HG03520 (cell line): ENCODE measurements at regions not wholly inside any gene's neighbourhood (a gene's known extent, or its start where the extent isn't known, plus 50 kb on each side); places are given as distances from the start of the nearest gene placed in this dataset.

Source experiments
- ATAC-seq: cut with Tn5 transposase; IDR thresholded peaks from one replicate; pipeline ENCODE4 v1.9.1; 2021; ENCODE audit warnings: mild to moderate bottlenecking, moderate library complexity; ENCODE audit not compliant: unreplicated experiment

GRCh38 chr4:58561170-58561569 lies 1451.0 kb upstream of the IGFBP7 start:
- no peak for ATAC-seq

- ATAC-seq: no peak
These were observed 1450.6 kb upstream of the IGFBP7 start for GRCh38 chr4:58560736-58561135.

GRCh38 chr4:58553679-58554078 lies 1443.5 kb upstream of the IGFBP7 start:
- no peak for ATAC-seq

GRCh38 chr4:58553031-58553430 lies 1442.8 kb upstream of the IGFBP7 start:
- ATAC-seq: no peak

GRCh38 chr4:58551676-58552075 lies 1441.5 kb upstream of the IGFBP7 start:
- ATAC-seq: no peak

- no peak for ATAC-seq
These were observed 1433.3 kb upstream of the IGFBP7 start for GRCh38 chr4:58543465-58543864.

- no peak for ATAC-seq
These were observed 1431.7 kb upstream of the IGFBP7 start for GRCh38 chr4:58541926-58542325.

- ATAC-seq: no peak
These were observed 1412.7 kb upstream of the IGFBP7 start for GRCh38 chr4:58522765-58523382.

GRCh38 chr4:58515226-58515625 lies 1405.0 kb upstream of the IGFBP7 start:
- no peak for ATAC-seq

- no peak for ATAC-seq
These were observed 1404.1 kb upstream of the IGFBP7 start for GRCh38 chr4:58514299-58514698.

- no peak for ATAC-seq
These were observed 1400.5 kb upstream of the IGFBP7 start for GRCh38 chr4:58510652-58511051.

- ATAC-seq: no peak
These were observed 1396.9 kb upstream of the IGFBP7 start for GRCh38 chr4:58507079-58507478.

GRCh38 chr4:58502839-58503238 lies 1392.7 kb upstream of the IGFBP7 start:
- ATAC-seq: no peak

GRCh38 chr4:58499182-58499581 lies 1389.0 kb upstream of the IGFBP7 start:
- no peak for ATAC-seq

- ATAC-seq: no peak
These were observed 1381.4 kb upstream of the IGFBP7 start for GRCh38 chr4:58491620-58492019.

- ATAC-seq: no peak
These were observed 1367.8 kb upstream of the IGFBP7 start for GRCh38 chr4:58477950-58478349.

- no peak for ATAC-seq
These were observed 1367.3 kb upstream of the IGFBP7 start for GRCh38 chr4:58477513-58477912.

- ATAC-seq: no peak
These were observed 1364.9 kb upstream of the IGFBP7 start for GRCh38 chr4:58475097-58475496.

- ATAC-seq: no peak
These were observed 1354.8 kb upstream of the IGFBP7 start for GRCh38 chr4:58465031-58465430.

- no peak for ATAC-seq
These were observed 1346.7 kb upstream of the IGFBP7 start for GRCh38 chr4:58456727-58457384.

GRCh38 chr4:58453956-58454355 lies 1343.8 kb upstream of the IGFBP7 start:
- no peak for ATAC-seq

- ATAC-seq: no peak
These were observed 1341.5 kb upstream of the IGFBP7 start for GRCh38 chr4:58451707-58452106.

GRCh38 chr4:58435871-58436270 lies 1325.7 kb upstream of the IGFBP7 start:
- ATAC-seq: no peak
